GM18519 (cell line): ENCODE measurements at regions not wholly inside any gene's neighbourhood (a gene's known extent, or its start where the extent isn't known, plus 50 kb on each side); places are given as distances from the start of the nearest gene placed in this dataset.
"Not testable (repeated sequence)": the region's sequence is repeated elsewhere in the genome, so short reads cannot be mapped to it uniquely, and the experiment has no call there.

Experiments used
- ATAC-seq: cut with Tn5 transposase; IDR thresholded peaks from one replicate; pipeline ENCODE4 v1.9.1; 2021; ENCODE audit warnings: mild to moderate bottlenecking, moderate library complexity; ENCODE audit not compliant: unreplicated experiment, low FRiP score

DNA sequence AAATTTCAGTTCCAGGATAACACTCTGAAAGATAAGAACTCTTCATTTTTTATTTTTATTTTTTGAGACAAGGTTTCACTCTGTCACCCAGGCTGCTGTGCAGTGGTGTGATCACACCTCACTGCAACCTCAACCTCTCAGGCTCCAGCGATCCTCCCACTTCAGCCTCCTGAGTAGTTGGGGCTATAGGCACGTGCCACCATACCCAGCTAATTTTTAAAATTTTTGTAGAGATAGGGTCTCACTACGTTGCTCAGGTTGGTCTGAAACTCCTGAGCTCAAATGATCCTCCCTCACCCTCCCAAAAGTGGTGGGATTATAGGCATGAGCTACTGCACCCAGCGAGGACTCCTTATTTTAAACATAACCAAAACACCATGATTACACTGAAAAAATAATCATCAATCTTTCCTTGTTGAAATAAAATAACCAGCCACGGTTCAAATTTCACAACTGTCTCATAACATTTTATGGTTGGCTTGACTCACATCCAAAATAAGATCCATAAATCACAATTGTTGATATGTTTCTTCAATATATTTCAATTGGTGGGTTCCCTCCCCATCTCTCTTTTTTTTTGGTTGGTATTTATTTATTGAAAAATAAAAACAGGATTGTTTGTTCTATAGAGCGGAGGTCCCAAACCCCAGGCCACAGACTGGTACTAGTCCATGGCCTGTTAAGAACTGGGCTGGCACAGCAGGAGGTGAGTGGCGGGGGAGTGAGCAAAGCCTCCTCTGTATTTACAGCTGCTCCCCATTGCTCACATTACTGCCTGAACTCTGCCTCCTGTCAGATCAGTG, 60.1 kb upstream of the FAM171A1 start:
- no peak for ATAC-seq

DNA sequence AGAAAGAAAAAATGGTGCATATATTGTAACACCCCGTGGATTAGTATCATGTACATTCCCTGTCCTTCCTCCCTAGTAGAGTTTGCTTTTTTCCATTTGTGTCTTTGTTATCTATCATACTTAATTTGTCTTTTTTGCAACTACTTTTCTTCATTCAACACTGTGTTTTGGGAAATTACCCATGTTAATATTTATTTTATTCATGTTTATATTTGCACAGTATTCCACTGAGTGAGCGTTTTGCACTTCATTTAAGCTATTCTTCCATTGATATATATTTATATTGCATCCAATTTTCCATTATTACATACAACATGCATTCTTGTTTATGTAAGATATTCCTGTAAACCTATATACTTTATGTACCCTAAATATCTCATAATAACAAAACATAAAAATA, 57.6 kb upstream of the FAM171A1 start:
- no peak for ATAC-seq

DNA sequence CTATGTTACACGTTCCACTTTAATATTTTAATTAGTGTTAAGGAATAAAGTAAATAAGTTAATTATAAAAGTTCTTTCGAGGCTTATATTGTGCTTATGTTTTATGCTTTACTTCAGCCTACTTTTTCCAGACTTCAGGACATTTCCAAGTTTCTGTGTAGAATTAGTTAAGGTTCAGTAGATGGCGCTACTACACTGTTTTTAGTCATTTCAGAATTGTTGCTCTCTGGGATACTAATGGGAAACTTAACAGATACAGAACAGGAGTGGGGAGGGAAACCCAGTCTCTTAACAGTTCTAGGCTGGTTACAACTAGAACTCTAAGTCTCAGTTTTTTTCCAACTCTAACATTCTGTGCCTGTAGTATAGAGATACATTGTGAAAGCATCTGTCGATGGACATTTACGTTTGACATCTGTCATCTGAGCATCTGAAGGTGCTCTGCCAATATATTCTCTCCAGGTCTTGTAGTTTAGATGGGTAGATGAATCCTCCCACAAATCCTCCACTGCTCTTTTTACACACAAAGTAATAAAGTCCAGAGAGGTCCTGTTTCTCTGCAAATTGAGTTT, 56.8 kb upstream of the FAM171A1 start:
- no peak for ATAC-seq

DNA sequence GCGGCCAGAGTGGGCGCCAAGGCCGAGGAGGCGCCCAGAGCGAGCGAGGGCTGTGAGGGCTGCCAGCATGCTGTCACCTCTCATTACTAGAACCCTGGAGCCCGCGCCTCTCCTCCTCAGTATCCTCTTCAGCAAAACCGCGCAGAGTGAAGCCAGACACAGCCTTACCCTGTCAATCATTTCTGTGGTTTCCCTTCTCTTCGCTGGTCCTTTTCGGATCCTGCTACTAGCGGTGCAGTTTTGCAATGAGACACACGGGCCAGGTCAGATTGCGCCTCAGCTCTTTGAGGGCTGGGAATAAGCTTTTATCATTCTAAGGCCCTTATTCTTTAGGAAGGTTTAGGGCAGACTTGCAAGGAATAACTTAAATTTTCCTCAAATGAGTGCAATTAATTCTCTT, 55.5 kb upstream of the FAM171A1 start:
- no peak for ATAC-seq

DNA sequence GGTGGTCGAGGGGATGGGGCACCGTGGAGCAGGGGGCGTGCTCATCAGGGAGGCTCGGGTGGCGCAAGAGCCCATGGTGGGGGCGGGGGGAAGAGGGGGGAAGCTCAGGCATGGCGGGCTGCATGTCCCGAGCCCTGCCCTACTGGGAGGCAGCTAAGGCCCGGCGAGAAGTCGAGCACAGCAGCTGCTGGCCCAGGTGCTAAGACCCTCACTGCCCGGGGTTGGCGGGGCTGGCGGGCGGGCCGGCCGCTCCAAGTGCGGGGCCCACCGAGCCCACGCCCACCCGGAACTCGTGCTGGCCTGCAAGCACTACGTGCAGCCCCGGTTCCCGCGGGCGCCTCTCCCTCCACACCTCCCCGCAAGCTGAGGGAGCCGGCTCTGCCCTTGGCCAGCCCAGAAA, 55.0 kb upstream of the FAM171A1 start:
- no peak for ATAC-seq

DNA sequence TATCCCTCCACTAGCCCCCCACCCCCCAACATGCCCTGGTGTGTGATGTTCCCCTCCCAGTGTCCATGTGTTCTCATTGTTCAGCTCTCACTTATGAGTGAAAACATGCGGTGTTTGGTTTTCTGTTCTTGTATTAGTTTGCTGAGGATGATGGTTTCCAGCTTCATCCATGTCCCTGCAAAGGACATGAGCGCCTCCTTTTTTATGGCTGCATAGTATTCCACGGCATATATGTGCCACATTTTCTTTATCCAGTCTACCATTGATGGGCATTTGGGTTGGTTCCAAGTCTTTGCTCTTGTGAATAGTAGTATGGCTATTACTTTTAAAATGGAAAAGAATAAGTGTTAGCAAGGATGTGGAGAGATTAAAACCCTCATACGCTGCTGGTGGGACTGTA, 50.8 kb upstream of the FAM171A1 start:
- ATAC-seq: not testable (repeated sequence)
